GM21515 (cell line): ENCODE measurements at regions not wholly inside any gene's neighbourhood (a gene's known extent, or its start where the extent isn't known, plus 50 kb on each side); places are given as distances from the start of the nearest gene placed in this dataset.

ENCODE experiments used
- ATAC-seq: cut with Tn5 transposase; IDR thresholded peaks from one replicate; pipeline ENCODE4 v1.9.1; 2021; ENCODE audit not compliant: unreplicated experiment

DNA sequence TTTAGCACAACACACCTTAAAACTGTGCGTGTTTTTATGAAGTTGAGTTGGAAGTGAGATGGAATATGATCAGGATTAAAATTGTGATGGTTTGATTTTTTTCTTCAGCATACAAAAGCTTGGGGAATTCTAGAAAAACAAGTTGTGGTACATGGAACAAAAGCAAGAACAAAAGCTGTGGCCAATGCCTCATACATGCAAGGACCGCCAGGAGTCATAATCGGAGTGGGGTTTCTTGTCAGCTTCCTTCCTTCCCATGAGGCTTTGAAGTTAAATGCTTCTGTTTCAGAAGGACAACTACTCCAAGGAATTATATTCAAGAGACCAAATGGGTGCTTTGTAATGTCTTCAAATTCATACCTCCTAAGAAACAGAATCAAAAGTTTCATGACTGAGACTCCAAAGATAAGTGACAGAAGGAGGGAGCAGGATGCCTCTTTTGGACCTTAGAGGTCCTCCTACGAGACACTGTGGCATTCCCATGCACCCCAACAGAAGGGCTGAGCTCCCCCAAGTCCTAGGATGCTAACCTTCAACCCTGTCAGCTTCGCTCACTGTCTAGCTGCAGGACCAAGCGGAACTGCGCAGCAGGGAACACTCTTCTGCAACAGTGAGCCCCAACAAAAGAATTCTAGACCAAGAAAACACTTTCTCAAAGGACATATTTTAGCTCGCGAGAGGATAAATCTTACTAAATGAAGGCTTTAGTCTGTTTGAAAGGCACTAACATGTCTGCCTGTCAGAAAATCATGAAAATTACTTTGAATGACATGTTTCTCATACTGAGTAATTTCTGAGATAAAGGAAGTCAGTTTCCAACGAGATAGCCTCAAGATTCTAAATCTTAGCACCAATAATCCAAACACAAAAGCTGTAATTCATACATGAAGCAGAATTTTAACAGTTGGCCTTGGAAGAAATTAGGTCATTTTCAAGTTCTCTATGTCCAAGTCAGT is 108.5 kb upstream of the NHSL1 start:
- no peak for ATAC-seq

DNA sequence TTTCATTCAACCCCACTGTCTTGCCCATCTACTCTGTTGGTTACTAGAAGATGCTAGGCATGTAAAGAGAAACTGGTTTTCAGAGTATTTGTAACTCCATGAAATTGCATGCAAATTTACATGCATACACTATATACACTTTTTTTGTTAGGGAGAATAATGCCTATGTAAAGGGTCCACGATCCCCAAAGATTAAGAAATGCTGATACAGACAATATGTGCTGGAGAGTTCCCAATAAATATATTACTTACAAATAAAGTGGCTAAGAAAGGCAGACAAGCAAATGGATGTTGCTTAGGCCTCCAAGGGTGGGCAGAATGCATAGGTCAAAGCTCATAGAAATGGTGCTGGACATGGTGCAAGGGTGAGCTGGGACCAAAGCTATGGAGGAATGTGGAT is 109.6 kb upstream of the NHSL1 start:
- no peak for ATAC-seq

DNA sequence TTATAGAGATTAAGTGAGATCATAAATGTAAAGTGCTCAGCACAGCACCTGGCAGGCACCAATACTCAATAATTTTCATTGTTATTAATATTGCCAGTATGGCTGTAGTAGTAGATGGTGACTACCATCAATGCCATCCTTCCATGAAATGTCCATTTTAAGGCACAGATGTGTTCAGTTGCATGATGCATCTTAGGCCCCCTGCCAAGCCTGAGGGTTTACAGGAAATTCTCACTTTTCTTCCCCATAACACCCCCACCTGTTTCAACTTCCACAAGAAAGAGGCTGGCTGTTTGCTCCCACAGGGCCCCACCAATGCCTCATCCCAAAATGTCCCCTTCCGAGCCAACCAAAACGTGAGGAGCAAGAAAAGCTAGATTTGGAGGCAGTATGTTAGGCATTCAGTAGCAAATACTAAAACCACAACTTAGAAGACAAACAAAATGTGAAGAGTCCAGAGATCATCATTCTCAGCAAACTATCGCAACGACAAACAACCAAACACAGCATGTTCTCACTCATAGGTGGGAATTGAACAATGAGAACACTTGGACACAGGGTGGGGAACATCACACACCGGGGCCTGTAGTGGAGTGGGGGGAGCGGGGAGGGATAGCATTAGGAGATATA is 110.6 kb upstream of the NHSL1 start:
- ATAC-seq, result no peak

DNA sequence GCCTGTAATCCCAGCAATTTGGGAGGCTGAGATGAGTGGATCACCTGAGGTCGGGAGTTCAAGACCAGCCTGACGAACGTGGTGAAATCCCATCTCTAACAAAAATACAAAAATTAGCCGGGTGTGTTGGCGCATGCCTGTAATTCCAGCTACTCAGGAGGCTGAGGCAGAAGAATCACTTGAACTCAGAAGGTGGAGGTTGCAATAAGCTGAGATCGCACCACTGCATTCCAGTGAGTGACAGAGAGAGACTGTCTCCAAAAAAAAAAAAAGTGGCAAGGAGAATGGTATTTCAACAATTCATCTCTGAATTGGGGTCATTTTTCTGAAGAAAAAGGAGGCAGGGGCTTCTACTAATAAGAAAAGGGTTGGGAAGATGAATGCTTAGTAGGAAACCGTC is 111.5 kb upstream of the NHSL1 start:
- ATAC-seq, result no peak

DNA sequence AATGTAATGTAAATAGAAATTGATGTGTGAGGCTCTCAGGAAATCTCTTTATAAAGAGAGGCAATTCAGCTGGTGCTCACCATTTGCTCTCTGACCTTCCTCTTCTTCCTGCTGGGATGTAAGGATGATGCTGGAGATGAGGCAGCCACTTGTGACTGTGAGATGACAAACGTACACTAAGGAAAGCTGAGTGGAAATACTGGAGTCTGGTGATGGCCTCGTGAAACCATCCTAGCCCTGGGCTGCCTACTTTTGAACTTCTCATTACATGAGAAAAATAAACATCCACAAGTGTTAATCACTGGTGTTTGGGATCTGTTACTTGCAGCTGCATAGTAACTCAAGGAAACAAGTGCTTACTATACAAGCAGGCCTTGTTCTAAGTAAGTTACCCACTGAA is 114.9 kb upstream of the NHSL1 start:
- ATAC-seq, result no peak

DNA sequence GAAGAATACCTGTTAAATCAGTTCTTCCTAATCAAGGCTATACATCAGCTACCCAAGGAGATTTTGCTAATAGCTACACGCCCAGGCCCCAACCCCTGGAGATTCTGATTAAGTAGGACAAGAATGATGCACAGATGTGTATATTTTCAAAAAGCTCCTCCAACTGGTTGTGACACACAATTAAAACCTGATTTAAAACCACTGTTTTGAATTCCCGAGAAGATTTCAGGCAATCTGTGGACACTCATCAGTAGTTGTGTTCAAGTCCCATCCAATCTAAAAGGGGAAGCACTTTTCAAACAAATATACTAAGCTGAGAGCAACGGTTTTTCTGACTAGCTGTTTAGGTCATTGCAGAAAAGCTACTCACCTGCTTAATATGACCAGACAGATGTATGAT is 118.9 kb upstream of the NHSL1 start:
- ATAC-seq, result no peak

DNA sequence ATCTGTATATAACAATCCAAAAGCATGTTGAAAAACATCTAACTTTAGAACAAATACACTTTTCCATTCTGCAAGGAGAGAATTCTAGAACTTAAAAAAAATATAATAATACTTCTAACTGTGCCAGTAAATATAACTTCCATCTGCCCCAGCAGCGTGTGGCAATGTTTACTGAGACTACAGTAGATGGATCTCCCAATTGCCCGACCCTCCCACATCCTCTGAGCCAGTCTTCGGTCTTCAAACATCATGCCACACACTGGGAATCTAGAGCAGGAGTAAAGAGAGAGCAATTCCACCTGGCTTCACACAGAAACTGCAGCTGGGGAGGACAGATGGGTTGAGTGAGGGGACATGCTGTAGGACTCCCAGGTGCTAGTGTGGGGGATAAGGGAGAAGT is 121.3 kb upstream of the NHSL1 start:
- ATAC-seq, result no peak

DNA sequence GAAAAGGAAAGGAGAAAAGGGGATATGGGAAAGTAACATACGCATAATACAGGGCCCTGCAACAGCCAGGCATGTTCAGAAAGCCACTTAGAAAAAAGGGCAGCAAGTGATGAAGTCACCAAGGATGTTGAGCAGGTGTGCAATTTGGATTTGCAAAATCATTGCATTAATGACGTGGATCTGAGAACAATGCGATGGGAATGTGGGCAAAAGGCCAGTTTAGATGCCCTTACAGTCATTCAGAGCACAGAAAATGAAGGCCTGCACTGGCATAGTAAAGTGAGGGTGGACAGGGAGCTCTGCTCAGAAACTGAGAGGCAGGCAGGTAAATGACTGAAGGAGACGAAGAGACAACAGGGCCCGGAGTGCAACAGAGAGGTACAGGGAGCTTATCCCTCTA is 123.7 kb upstream of the NHSL1 start:
- no peak for ATAC-seq

DNA sequence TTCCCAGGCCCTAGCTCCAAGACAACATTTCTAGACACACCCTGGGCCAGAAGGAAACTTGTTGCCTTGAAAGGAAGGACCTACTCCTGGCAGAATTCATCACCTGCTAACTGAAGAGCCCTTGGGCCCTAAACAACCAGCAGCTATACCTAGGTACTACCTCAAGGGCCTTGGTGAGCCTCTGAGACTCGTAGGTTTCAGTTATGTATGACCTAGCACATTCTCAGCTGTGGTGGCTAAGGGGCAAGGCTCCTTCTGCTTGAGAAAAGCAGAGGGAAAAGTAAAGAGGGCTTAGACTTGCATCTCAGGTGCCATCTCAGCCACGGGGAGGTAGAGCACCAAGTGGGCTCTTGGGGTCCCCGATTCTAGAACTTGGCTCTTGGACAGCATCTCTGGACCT is 132.3 kb upstream of the NHSL1 start:
- no peak for ATAC-seq

DNA sequence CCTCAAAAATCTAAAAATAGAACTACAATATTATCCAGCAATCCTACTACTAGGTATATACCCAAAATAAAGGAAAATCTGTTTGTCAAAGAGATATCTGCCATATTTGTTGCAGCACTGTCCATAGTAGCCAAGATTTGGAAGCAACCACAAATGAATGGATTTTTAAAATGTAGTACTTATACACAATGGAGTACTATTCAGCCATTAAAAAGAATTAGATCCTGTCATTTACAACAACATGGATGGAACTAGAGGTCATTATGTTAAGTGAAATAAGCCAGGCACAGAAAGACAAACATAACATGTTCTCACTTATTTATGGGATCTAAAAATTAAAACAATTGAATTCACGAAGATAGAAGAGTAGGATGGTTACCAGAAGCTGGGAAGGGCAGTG is 135.7 kb upstream of the CCDC28A start:
- ATAC-seq, result no peak

DNA sequence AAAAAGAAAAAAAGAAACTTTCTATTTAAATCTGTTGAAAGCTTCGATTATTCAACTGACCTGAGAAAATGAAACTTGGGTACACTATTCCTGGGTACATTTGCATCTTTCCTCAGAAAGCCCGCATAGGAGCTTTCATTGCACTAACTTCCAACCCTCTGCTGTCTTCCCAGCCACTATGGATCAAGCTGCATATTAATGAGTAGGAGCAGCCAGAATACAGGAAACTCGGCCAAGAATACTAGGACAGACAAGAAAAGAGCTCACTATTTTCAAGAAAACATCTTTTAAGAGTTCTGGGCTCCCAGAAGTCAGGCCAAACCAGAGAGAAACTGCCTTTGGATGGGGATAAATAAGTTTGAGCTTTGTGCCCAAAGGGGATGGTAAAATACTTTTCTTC is 135.0 kb upstream of the CCDC28A start:
- no peak for ATAC-seq

DNA sequence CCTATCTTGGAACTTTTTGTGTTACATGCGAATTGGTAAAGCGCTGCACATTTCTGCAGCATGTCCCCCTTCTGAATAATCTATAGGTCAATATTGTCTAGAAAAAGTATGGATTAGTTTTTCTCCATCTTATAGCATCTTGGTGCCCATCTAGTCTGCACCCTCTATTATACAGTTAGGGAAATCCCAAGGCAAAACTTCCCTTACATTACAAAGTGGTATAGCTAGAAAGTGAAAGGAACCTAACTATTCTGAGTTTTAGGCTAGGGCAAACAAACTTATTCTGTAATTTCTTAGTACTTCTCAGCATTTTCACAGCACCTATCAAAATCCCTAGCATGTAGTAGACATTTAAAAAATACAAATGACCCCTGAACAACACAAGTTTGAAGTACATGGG is 133.5 kb upstream of the CCDC28A start:
- ATAC-seq, result no peak

DNA sequence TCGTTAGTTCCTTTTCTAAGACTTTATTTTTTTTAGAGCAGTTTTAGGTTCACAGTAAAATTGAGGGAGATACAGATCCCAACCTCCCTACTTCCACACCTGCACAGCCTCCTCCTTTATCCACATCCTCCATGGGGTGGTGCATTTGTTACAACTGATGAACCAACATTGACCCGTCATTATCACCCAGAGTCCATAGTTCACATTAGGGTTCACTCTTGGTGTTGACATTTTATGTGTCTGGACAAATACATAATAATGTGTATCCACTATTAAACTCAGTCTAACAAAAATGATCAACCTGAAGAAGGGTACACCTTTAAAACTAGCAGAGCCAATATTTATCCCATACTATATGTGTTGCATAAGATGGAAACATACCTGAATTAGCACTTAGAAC is 130.4 kb upstream of the CCDC28A start:
- no peak for ATAC-seq

DNA sequence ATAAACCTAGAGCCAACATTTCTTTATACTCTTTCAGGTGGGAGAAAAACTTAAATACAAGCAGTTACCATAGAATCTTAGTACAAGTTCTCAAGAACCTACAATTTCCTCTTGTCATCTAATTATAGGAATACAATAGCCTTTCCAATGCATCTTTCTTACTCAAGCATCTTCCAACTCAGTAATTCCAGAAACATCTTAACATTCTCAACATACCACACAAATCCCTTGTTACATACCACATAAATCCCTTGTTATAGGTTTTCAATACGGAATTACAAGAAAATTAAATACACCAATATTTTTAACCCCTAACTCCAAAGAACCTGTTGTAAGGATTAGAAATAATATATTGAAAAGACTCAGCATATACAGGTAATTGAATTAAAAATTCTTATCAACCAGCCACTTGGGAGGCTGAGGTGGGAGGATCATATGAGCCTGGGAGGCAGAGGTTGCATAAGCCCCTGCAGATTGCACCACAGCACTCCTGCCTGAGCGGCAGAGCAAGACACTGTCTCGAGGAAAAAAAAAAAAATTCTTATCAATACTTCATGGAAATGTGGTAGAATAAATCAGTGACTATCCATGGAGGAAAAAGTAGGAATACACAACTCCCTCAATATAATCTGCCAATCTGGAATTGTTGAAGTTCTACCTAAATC is 127.5 kb upstream of the CCDC28A start:
- ATAC-seq, result no peak

DNA sequence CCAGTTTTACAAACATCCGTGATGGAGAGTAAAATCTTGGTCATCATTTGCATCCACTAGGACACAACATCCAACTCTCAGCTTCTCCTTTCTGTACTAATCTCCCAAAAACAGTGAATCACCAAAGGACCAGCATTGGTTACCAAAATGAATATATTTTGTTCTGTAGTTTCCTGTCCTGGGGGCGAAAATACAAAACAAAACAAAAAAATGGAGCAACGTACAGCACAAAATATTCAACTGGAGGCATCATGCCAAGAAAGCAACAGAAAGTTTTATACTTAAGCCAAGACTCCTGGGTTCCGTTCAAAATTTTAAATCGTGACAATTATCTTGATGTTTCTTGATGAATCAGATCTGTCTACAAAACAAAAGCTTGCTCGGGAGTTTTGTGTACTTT is 126.6 kb upstream of the CCDC28A start:
- no peak for ATAC-seq

DNA sequence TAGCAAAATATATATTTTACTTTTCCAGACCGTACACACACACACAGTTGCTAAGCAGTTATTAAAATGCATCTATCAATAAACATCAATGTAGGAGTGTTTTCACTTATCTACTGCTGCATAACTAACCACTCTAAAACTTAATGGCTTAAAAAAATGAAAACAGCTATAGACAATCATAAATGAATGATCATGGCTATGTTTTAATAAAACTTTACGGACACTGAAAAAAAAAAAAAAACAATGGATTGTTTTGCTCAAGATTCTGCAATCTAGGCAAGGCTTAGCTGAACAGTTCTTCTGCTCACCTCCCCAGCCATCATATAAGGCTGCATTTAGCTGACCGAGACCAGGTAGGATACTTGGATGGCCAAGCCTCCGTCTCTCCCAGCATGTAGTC is 125.4 kb upstream of the CCDC28A start:
- no peak for ATAC-seq

DNA sequence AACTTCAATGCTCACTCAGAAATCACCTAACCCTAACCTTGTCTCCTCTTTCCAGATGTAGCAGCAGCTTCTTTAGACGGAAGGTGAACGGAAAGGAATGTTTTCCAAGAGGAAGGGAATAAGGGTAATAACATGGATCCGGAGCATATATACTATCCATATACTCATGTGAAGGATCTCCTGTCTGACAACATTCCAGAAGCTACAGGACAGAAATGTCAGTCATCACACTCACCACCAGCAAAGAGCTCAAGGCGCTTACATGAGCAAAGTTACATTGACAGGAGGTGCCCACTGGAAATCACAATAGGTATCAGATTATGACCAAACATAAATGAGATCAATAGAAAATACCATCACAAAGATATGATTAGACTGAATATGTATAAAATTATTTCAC is 122.1 kb upstream of the CCDC28A start:
- no peak for ATAC-seq

DNA sequence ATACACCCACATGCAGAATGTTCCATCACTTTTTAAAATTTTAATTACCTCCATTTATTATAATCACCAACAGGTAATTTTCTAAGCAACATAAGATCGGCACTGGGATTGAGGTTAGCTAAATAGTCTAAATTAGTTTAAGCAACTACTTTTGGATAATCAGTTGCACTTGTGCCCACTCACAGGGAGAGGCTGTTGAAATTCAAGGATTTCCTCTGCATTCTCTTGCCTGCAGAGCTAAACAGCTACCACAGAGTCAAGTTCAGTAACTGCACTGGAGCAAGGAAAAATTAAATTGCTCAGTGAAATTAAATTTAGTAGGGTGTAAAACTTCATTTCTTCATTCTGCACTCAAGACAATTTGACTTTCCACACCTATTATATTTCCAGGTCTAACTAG is 120.7 kb upstream of the CCDC28A start:
- no peak for ATAC-seq

DNA sequence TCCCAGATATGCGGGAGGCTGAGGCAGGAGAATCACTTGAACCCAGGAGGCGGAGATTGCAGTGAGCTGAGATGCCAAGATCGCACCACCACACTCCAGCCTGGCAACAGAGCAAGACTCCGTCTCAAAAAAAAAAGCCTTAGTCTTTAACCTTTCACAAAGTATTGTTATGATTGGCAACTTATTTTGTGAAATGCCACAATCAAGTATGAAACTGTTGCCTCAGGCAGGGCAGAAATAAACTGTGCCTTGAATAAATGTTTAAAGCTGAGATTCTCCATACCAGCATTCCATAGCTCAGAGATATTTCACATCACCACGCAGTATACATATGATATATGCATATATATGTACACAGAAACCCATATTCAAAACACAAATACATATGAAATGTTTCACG is 120.1 kb upstream of the CCDC28A start:
- no peak for ATAC-seq

DNA sequence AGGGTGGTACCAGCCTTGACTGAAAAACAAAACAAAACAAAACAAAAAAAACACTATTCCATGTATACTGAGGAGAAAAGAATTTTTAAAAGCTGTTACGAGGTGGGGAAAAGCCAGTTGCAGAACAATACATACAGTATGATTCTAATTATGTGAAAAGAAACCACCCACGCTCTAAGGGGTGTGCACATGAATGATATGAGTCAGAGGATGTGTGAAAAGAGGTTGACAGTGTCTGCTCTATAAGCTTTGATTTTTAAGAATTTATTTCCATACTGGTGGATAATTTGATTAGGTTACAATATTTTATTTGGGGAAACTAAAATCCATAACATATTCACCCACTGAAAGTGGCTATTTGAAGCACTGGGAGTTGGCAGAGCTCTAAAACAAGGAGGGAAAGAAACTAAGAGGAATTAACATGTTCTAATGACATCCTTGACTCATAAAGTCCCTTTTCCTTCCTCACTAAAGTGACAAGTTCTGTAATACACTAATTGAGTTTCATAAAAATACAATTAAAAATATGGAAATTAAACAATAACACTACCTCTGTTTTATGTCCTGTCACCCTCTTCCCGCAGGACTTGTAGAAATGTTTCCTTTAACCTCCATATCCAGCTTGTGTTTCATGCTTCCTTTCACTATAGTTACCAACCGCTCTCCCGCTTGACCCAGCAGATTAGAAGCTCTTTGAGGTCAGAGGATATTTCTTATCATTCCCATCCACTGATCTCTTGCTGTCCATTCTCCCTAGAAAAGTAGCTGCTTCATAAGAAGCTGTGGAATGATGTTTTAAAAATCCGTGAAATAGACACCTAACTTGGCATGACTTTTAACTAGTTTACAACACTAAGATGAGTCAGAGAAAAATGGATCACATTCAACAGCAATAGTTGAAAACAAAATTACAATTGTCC is 118.6 kb upstream of the CCDC28A start:
- peak; percentile 97 for ATAC-seq

DNA sequence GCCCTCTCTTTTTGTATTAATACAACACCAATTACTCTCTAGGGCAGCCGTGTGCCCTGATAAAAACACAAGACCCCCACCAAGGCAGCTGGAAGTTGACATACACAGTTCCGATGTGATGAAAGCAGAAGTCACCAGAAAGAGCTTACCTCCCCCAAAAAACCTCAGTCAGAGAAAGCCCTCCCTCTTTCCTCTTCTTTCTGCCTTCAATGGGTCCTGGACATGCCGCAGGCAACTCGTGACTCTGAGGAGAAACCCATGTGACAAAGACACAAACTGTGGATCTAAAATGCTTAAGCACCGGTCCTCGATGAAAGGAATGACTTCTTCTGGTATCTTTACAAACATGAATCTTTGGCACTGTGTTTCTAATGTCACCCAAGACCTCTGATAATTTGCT is 117.7 kb upstream of the CCDC28A start:
- no peak for ATAC-seq
